Activated CD4-positive, alpha-beta memory T cell treated with anti-CD3 and anti-CD28 coated beads for 36 hours (primary cell): ENCODE measurements at regions not wholly inside any gene's neighbourhood (a gene's known extent, or its start where the extent isn't known, plus 50 kb on each side); places are given as distances from the start of the nearest gene placed in this dataset.
"Not testable (repeated sequence)": the region's sequence is repeated elsewhere in the genome, so short reads cannot be mapped to it uniquely, and the experiment has no call there.

Source experiments
- CTCF ChIA-PET: fragments of 350-600 bp; sonication (Branson Sonifier 250); formaldehyde crosslinking; loops from one replicate; lab custom pipeline; 2021; ENCODE audit warnings: antibody characterized with exemption, inconsistent platforms; lab: Charles Lee
- POLR2A ChIA-PET: fragments of 350-600 bp; sonication (Branson Sonifier 250); formaldehyde crosslinking; loops from one replicate; lab custom pipeline; 2021; ENCODE audit warnings: antibody characterized with exemption; lab: Charles Lee
- DNase-seq: peaks from one replicate; pipeline ENCODE4 v3.0.0-alpha.2; 2020
- H3K27ac Mint-ChIP-seq: one replicate; pipeline ENCODE4 v1.8.0; 2021; ENCODE audit warnings: mixed read lengths
- H3K27me3 Mint-ChIP-seq: one replicate; pipeline ENCODE4 v1.8.0; 2021; ENCODE audit warnings: mixed read lengths
- H3K36me3 Mint-ChIP-seq: one replicate; pipeline ENCODE4 v1.8.0; 2021; ENCODE audit warnings: mixed read lengths
- H3K4me1 Mint-ChIP-seq: one replicate; pipeline ENCODE4 v1.8.0; 2021; ENCODE audit warnings: low read depth, mixed read lengths
- H3K4me3 Mint-ChIP-seq: one replicate; pipeline ENCODE4 v1.8.0; 2021; ENCODE audit warnings: mild to moderate bottlenecking, mixed read lengths
- H3K9me3 Mint-ChIP-seq: one replicate; pipeline ENCODE4 v1.8.0; 2021; ENCODE audit warnings: mixed read lengths
- intact Hi-C: fragments of 100-400 bp; cut with micrococcal nuclease; formaldehyde crosslinking; loops from one replicate; pipeline ENCODE4 v1.15.1; 2023

GRCh38 chr5:97496037-97496436, 313.0 kb upstream of the RIOK2 start:
- intact Hi-C loops, result no loop called here
- H3K27ac Mint-ChIP-seq, result no peak overlapping the region
- no peaks in the 10 kb centered on the region for H3K36me3 Mint-ChIP-seq
- ChIA-PET CTCF (interaction anchor here (0.6 kb wide), 1 partner anchor 64 kb away, joined by 4 read pairs; no protein-coding TSS in a partner anchor), POLR2A (no interaction called here)
- no peak overlapping the region for H3K4me3 Mint-ChIP-seq
- no peaks in the 10 kb centered on the region for H3K9me3 Mint-ChIP-seq
- no peaks in the 10 kb centered on the region for H3K27me3 Mint-ChIP-seq
- no peaks in the 10 kb centered on the region for H3K4me1 Mint-ChIP-seq
- no peak for DNase-seq

GRCh38 chr5:97498657-97499056, 315.6 kb upstream of the RIOK2 start:
- ChIA-PET CTCF (no interaction called here), POLR2A (no interaction called here)
- no peaks in the 10 kb centered on the region for H3K9me3 Mint-ChIP-seq
- H3K4me3 Mint-ChIP-seq, result no peak overlapping the region
- H3K27ac Mint-ChIP-seq, result no peak overlapping the region
- no peaks in the 10 kb centered on the region for H3K36me3 Mint-ChIP-seq
- H3K4me1 Mint-ChIP-seq, result no peaks in the 10 kb centered on the region
- intact Hi-C loops, result no loop called here
- no peak for DNase-seq
- no peaks in the 10 kb centered on the region for H3K27me3 Mint-ChIP-seq

GRCh38 chr5:97499605-97500004, 316.6 kb upstream of the RIOK2 start:
- POLR2A ChIA-PET, result no interaction called here
- no peaks in the 10 kb centered on the region for H3K4me1 Mint-ChIP-seq
- intact Hi-C loops, result no loop called here
- CTCF ChIA-PET, result no interaction called here
- H3K36me3 Mint-ChIP-seq, result no peaks in the 10 kb centered on the region
- H3K27ac Mint-ChIP-seq, result no peak overlapping the region
- no peak overlapping the region for H3K4me3 Mint-ChIP-seq
- no peaks in the 10 kb centered on the region for H3K9me3 Mint-ChIP-seq
- DNase-seq, result no peak
- H3K27me3 Mint-ChIP-seq, result no peaks in the 10 kb centered on the region

DNA sequence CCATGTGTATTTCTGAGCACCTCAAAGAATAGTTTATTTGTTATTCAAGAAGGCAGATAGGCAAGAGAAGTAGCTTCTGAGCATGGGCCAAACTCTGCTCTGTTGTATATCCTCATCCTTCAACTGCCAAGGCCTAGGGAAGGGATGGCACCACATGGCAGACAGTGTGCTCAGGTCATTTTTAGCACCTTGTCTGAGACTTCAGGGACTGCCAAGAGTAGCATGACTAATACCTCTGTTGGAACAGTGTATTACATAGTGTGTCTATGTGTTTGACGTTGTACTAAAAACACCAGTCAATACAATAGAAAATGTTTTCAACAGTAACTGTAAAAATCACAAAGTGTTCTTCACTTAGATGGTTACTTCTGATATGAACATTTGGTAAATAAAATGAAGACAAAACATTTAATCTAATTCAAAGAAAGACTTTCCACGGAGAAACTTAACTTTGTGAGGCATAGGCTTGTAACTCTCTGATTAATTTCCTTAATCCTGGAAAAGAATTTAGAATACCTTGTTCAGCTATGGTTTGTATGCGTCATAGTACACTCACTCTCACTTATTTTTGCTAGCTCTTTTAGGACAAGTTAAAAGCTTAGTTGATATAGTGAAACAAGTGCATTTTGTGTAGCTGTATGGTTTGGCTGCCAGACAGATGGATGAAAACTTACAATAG, 318.4 kb upstream of the RIOK2 start:
- Mint-ChIP-seq H3K27ac (no peak overlapping the region), H3K4me1 (no peaks in the 10 kb centered on the region), H3K9me3 (no peaks in the 10 kb centered on the region), H3K4me3 (no peak overlapping the region), H3K36me3 (no peaks in the 10 kb centered on the region), H3K27me3 (no peaks in the 10 kb centered on the region)
- ChIA-PET CTCF (no interaction called here), POLR2A (interaction anchor here (0.6 kb wide), 1 partner anchor 297 kb away, joined by 3 read pairs; no protein-coding TSS in a partner anchor)
- intact Hi-C loops, result no loop called here
- no peak for DNase-seq

GRCh38 chr5:97501965-97502305, 318.9 kb upstream of the RIOK2 start:
- H3K9me3 Mint-ChIP-seq, result no peaks in the 10 kb centered on the region
- intact Hi-C loops, result no loop called here
- H3K4me1 Mint-ChIP-seq, result no peaks in the 10 kb centered on the region
- no peaks in the 10 kb centered on the region for H3K36me3 Mint-ChIP-seq
- no peaks in the 10 kb centered on the region for H3K27me3 Mint-ChIP-seq
- ChIA-PET POLR2A (interaction anchor here (0.6 kb wide), 1 partner anchor 297 kb away, joined by 3 read pairs; no protein-coding TSS in a partner anchor), CTCF (no interaction called here)
- DNase-seq, result no peak
- H3K27ac Mint-ChIP-seq, result no peak overlapping the region
- H3K4me3 Mint-ChIP-seq, result no peak overlapping the region

- Mint-ChIP-seq H3K27me3 (no peaks in the 10 kb centered on the region), H3K27ac (no peak overlapping the region), H3K36me3 (no peaks in the 10 kb centered on the region), H3K4me3 (no peak overlapping the region), H3K9me3 (peaks cover 2% of the 10 kb centered on the region), H3K4me1 (no peaks in the 10 kb centered on the region)
- intact Hi-C loops, result no loop called here
- CTCF ChIA-PET, result no interaction called here
- DNase-seq, result no peak
- POLR2A ChIA-PET, result no interaction called here
Measured at GRCh38 chr5:97508864-97509263, 325.8 kb upstream of the RIOK2 start.

- CTCF ChIA-PET, DNase-seq, H3K36me3 Mint-ChIP-seq, H3K27ac Mint-ChIP-seq, H3K4me1 Mint-ChIP-seq, H3K9me3 Mint-ChIP-seq, H3K4me3 Mint-ChIP-seq, POLR2A ChIA-PET, intact Hi-C loops, H3K27me3 Mint-ChIP-seq: not testable (repeated sequence)
Measured at GRCh38 chr5:97519565-97519964, 336.5 kb upstream of the RIOK2 start.

DNA sequence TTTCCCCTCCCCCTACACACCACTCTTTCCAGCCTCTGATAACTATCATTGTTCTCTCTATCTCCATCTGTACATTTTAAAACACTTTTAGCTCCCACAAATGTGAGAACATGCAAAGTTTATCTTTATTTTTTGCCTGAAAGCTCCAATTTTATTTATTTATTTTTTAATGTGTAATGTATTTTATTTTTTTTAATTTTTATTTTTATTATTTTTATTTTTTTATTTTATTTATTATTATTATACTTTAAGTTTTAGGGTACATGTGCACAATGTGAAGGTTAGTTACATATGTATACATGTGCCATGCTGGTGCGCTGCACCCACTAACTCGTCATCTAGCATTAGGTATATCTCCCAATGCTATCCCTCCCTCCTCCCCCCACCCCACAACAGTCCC, 340.3 kb upstream of the RIOK2 start:
- H3K27me3 Mint-ChIP-seq, intact Hi-C loops, H3K36me3 Mint-ChIP-seq, POLR2A ChIA-PET, DNase-seq, CTCF ChIA-PET, H3K9me3 Mint-ChIP-seq, H3K4me3 Mint-ChIP-seq, H3K4me1 Mint-ChIP-seq, H3K27ac Mint-ChIP-seq: not testable (repeated sequence)

- ChIA-PET POLR2A (no interaction called here), CTCF (interaction anchor here (0.5 kb wide), 1 partner anchor 418 kb away, joined by 3 read pairs; no protein-coding TSS in a partner anchor)
- no peaks in the 10 kb centered on the region for H3K4me1 Mint-ChIP-seq
- no peaks in the 10 kb centered on the region for H3K27me3 Mint-ChIP-seq
- H3K36me3 Mint-ChIP-seq, result no peaks in the 10 kb centered on the region
- H3K4me3 Mint-ChIP-seq, result no peak overlapping the region
- no peak for DNase-seq
- H3K9me3 Mint-ChIP-seq, result peaks cover 2% of the 10 kb centered on the region
- no peak overlapping the region for H3K27ac Mint-ChIP-seq
- intact Hi-C loops, result no loop called here
Measured at GRCh38 chr5:97525780-97526179, 342.7 kb upstream of the RIOK2 start.

DNA sequence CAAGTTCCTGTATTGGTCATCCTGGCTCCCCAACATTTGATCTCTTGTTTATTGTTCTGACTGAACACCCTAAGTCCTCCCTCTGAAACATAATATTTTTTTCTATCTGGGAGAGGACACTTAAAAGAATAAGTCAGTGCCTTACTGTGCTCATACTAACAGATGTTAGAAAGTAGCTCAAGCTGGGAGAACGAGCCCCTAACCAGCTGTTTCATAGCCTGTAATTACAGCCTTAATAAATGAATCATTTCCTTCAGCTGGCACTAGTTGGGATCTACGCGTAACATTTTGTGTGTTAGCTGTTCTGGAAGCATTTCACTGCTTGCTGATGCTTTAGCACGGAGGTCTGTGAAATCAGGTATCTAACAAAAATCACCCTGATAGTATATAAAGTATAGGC, 345.9 kb upstream of the RIOK2 start:
- Mint-ChIP-seq H3K27ac (no peak overlapping the region), H3K4me1 (no peaks in the 10 kb centered on the region), H3K36me3 (no peaks in the 10 kb centered on the region), H3K27me3 (no peaks in the 10 kb centered on the region), H3K4me3 (no peak overlapping the region), H3K9me3 (peaks cover 2% of the 10 kb centered on the region)
- intact Hi-C loops, result no loop called here
- ChIA-PET POLR2A (no interaction called here), CTCF (no interaction called here)
- no peak for DNase-seq

DNA sequence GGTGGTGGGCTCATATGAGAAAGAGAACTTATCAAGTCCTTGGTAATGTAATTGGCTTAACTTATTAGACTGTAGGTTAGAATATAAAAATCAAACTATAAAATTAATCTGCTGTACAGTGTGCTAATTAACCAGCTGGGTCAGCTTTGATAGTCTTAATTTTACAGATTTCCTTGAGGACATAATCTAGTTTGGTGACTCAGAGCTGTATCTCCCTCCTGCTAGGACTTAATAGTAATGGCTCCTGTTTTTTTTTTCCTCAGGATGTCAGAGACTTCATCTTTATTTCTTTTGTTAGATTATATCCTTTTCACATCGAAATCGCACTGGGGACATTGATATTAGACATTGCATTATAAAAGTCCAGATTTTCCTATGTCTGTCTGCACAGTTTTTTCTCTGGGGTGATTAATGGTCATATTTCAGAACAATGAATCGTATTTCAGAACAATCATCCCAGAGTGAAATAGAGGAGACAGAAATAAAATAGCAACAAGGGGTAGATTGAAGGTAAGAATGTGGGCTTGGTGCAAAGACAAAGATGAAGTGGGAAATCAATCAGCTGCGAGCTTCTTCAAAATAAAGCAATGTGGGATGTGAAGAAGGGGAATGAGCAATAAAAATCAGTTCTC, 346.4 kb upstream of the RIOK2 start:
- DNase-seq, result no peak
- H3K9me3 Mint-ChIP-seq, result peaks cover 2% of the 10 kb centered on the region
- intact Hi-C loops, result no loop called here
- H3K4me3 Mint-ChIP-seq, result no peak overlapping the region
- no peaks in the 10 kb centered on the region for H3K4me1 Mint-ChIP-seq
- no peak overlapping the region for H3K27ac Mint-ChIP-seq
- ChIA-PET CTCF (no interaction called here), POLR2A (no interaction called here)
- H3K36me3 Mint-ChIP-seq, result no peaks in the 10 kb centered on the region
- H3K27me3 Mint-ChIP-seq, result no peaks in the 10 kb centered on the region

DNA sequence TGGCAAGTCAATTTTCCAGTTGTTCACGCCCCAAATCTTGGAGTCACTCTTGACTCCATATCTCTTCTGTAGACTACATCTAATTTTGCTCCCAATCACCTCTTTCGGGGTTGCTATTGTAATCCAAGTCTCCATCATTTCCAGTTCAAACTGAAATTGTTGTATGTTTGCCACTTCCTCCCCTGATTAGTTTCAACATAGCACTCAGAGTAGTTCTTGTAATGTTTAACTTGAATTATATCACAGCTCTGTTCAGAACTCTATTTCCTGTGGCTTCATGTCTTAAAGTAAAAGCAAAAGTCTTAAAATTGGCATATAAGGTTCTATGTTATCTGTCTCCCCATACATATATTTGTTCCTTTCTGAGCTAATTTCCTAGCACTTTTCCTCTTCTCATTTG, 348.5 kb upstream of the RIOK2 start:
- no peak for DNase-seq
- intact Hi-C loops, result no loop called here
- no peaks in the 10 kb centered on the region for H3K4me1 Mint-ChIP-seq

DNA sequence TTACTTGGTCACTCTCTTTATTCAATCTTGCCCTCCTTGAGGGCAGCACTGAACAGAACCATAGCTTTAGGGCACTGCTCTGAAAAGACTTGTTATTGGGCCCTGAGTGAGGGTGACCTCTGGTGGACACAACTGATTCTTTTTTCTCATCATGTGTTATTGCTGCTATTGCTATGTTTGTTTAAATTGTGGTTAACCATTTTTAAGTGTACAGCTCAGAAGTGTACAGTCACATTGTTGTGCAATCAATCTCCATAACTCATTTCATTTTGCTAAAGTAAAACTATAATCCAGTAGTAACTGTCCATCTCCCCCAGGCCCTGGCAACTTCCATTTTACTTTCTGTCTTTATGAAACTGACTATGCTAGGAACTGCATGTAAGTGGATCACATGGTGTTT, 351.1 kb upstream of the RIOK2 start:
- H3K4me3 Mint-ChIP-seq, result no peak overlapping the region
- POLR2A ChIA-PET, result no interaction called here
- intact Hi-C loops, result loop anchor here (1.0 kb wide), 1 partner anchor 303 kb away; no protein-coding TSS in a partner anchor

More for the DNA sequence above, 348.5 kb upstream of the RIOK2 start:
- ChIA-PET CTCF (no interaction called here), POLR2A (no interaction called here)
- Mint-ChIP-seq H3K36me3 (no peaks in the 10 kb centered on the region), H3K9me3 (no peaks in the 10 kb centered on the region), H3K27ac (no peak overlapping the region), H3K27me3 (no peaks in the 10 kb centered on the region), H3K4me3 (no peak overlapping the region)

More for the DNA sequence above, 351.1 kb upstream of the RIOK2 start:
- no peak for DNase-seq
- H3K9me3 Mint-ChIP-seq, result no peaks in the 10 kb centered on the region
- no peaks in the 10 kb centered on the region for H3K27me3 Mint-ChIP-seq
- H3K4me1 Mint-ChIP-seq, result no peaks in the 10 kb centered on the region
- CTCF ChIA-PET, result interaction anchor here (0.8 to 2.8 kb wide), 2 partner anchors 302 to 920 kb away, joined by 3 to 18 read pairs; no protein-coding TSS in a partner anchor
- H3K27ac Mint-ChIP-seq, result no peak overlapping the region
- H3K36me3 Mint-ChIP-seq, result no peaks in the 10 kb centered on the region
